Muscle layer of colon (tissue), 2 donors: ENCODE measurements at regions not wholly inside any gene's neighbourhood (a gene's known extent, or its start where the extent isn't known, plus 50 kb on each side); places are given as distances from the start of the nearest gene placed in this dataset.

ENCODE experiments used
- H3K27ac ChIP-seq: one replicate; pipeline ENCODE4 v1.7.0; 2013; ENCODE audit warnings: low read depth, mild to moderate bottlenecking, low read length, moderate library complexity
- H3K27me3 ChIP-seq, 2 donors: one replicate each; pipeline ENCODE4 v1.7.0; 2013; ENCODE audit warnings: low read length in 2 of 2, mild to moderate bottlenecking in 2 of 2; ENCODE audit not compliant: insufficient read depth in 2 of 2, control insufficient read depth in 1 of 2
- H3K36me3 ChIP-seq: one replicate; pipeline ENCODE4 v1.7.0; 2013; ENCODE audit warnings: mild to moderate bottlenecking, low read length; ENCODE audit not compliant: insufficient read depth
- H3K4me1 ChIP-seq: one replicate; pipeline ENCODE4 v1.7.0; 2013; ENCODE audit warnings: mild to moderate bottlenecking, low read length; ENCODE audit not compliant: insufficient read depth
- H3K4me3 ChIP-seq, 2 donors: one replicate each; pipeline ENCODE4 v1.7.0; 2013; ENCODE audit warnings: low read length in 2 of 2, low read depth in 1 of 2, mild to moderate bottlenecking in 1 of 2, moderate library complexity in 1 of 2
- H3K9ac ChIP-seq: one replicate; pipeline ENCODE4 v1.7.0; 2013; ENCODE audit warnings: low read length
- H3K9me3 ChIP-seq: one replicate; pipeline ENCODE4 v1.7.0; 2013; ENCODE audit warnings: mild to moderate bottlenecking, low read length
- donor health status: abdominal sarcoma.
- donor health status: Adenocarcinoma of cecum.

GRCh38 chr2:15782009-15782751 is 158.2 kb upstream of the MYCN start:
- Histone ChIP-seq H3K9ac (no peak overlapping the region), H3K4me3 (no peak overlapping the region), H3K27ac (no peak overlapping the region), H3K36me3 (no peaks in the 10 kb centered on the region), H3K9me3 (no peaks in the 10 kb centered on the region), H3K4me1 (no peaks in the 10 kb centered on the region), H3K27me3 (no peaks in the 10 kb centered on the region)

GRCh38 chr2:15782769-15783294 is 157.5 kb upstream of the MYCN start:
- Histone ChIP-seq H3K27me3 (no peaks in the 10 kb centered on the region), H3K9ac (no peak overlapping the region), H3K4me3 (no peak overlapping the region), H3K36me3 (no peaks in the 10 kb centered on the region), H3K9me3 (no peaks in the 10 kb centered on the region), H3K4me1 (no peaks in the 10 kb centered on the region), H3K27ac (no peak overlapping the region)

GRCh38 chr2:15783489-15783888 is 156.9 kb upstream of the MYCN start:
- H3K9ac ChIP-seq = no peak overlapping the region
- H3K27me3 ChIP-seq = no peaks in the 10 kb centered on the region
- H3K4me1 ChIP-seq = no peaks in the 10 kb centered on the region
- no peaks in the 10 kb centered on the region for H3K36me3 ChIP-seq
- no peak overlapping the region for H3K4me3 ChIP-seq
- no peaks in the 10 kb centered on the region for H3K9me3 ChIP-seq
- no peak overlapping the region for H3K27ac ChIP-seq

- H3K9me3 ChIP-seq = no peaks in the 10 kb centered on the region
- no peaks in the 10 kb centered on the region for H3K27me3 ChIP-seq
- no peak overlapping the region for H3K4me3 ChIP-seq
- H3K36me3 ChIP-seq = no peaks in the 10 kb centered on the region
- H3K9ac ChIP-seq = no peak overlapping the region
- no peaks in the 10 kb centered on the region for H3K4me1 ChIP-seq
- H3K27ac ChIP-seq = no peak overlapping the region
Observed at GRCh38 chr2:15784106-15784885, 156.1 kb upstream of the MYCN start.

- Histone ChIP-seq H3K27ac (no peak overlapping the region), H3K9me3 (no peaks in the 10 kb centered on the region), H3K4me1 (no peaks in the 10 kb centered on the region), H3K36me3 (no peaks in the 10 kb centered on the region), H3K9ac (no peak overlapping the region), H3K4me3 (no peak overlapping the region), H3K27me3 (no peaks in the 10 kb centered on the region)
Observed at GRCh38 chr2:15784886-15785801, 155.2 kb upstream of the MYCN start.

- Histone ChIP-seq H3K4me3 (no peak overlapping the region), H3K9ac (no peak overlapping the region), H3K27me3 (no peaks in the 10 kb centered on the region), H3K27ac (no peak overlapping the region), H3K9me3 (no peaks in the 10 kb centered on the region), H3K36me3 (no peaks in the 10 kb centered on the region), H3K4me1 (no peaks in the 10 kb centered on the region)
Observed at GRCh38 chr2:15786003-15786654, 154.2 kb upstream of the MYCN start.

GRCh38 chr2:15786901-15787300 is 153.4 kb upstream of the MYCN start:
- no peaks in the 10 kb centered on the region for H3K36me3 ChIP-seq
- no peak overlapping the region for H3K9ac ChIP-seq
- no peak overlapping the region for H3K27ac ChIP-seq
- no peaks in the 10 kb centered on the region for H3K27me3 ChIP-seq
- H3K4me1 ChIP-seq = no peaks in the 10 kb centered on the region
- H3K4me3 ChIP-seq = no peak overlapping the region
- H3K9me3 ChIP-seq = no peaks in the 10 kb centered on the region

GRCh38 chr2:15787535-15788454 is 152.6 kb upstream of the MYCN start:
- Histone ChIP-seq H3K4me3 (no peak overlapping the region), H3K27me3 (no peaks in the 10 kb centered on the region), H3K36me3 (no peaks in the 10 kb centered on the region), H3K9me3 (no peaks in the 10 kb centered on the region), H3K9ac (no peak overlapping the region), H3K4me1 (no peaks in the 10 kb centered on the region), H3K27ac (no peak overlapping the region)

GRCh38 chr2:15788455-15788829 is 151.9 kb upstream of the MYCN start:
- H3K36me3 ChIP-seq = no peaks in the 10 kb centered on the region
- H3K9ac ChIP-seq = no peak overlapping the region
- no peaks in the 10 kb centered on the region for H3K27me3 ChIP-seq
- H3K27ac ChIP-seq = no peak overlapping the region
- no peaks in the 10 kb centered on the region for H3K4me1 ChIP-seq
- H3K9me3 ChIP-seq = no peaks in the 10 kb centered on the region
- no peak overlapping the region for H3K4me3 ChIP-seq

- H3K27ac ChIP-seq = no peak overlapping the region
Observed at GRCh38 chr2:15788830-15789229, 151.5 kb upstream of the MYCN start.

More at GRCh38 chr2:15788830-15789229, 151.5 kb upstream of the MYCN start:
- Histone ChIP-seq H3K36me3 (no peaks in the 10 kb centered on the region), H3K4me1 (no peaks in the 10 kb centered on the region), H3K4me3 (no peak overlapping the region), H3K9ac (no peak overlapping the region), H3K27me3 (no peaks in the 10 kb centered on the region), H3K9me3 (no peaks in the 10 kb centered on the region)
